ENCODE measurements at regions not wholly inside any gene's neighbourhood (a gene's known extent, or its start where the extent isn't known, plus 50 kb on each side); places are given as distances from the start of the nearest gene placed in this dataset.

DNA sequence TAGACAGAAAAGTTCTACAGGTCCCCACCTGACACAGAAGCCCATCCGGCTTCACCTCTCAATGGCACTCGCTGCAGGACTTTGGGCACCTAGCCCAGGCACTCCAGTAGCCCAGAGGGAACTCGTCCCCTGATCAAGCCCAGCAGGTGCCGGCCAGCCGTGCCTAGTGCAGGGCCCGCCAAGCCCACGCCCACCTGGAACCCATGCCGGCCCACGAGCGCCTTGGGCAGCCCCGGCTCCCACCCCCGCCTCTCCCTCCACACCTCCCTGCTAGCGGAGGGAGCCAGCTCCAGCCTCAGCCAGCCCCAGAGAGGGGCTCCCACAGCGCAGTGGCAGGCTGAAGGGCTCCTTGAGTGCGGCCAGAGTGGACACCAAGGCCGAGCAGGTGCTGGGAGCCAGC is 268.8 kb downstream of the SLITRK1 start (continued):
- TF ChIP-seq, protein P1, sequence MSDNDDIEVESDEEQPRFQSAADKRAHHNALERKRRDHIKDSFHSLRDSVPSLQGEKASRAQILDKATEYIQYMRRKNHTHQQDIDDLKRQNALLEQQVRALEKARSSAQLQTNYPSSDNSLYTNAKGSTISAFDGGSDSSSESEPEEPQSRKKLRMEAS (IDR thresholded peaks at IDR 0.05) = no peak
- TF ChIP-seq EGR1 (IDR thresholded peaks at IDR 0.05; ENCODE audit: low read depth in 2 of 2) (no peak), FOXA2 (IDR thresholded peaks at IDR 0.05) (no peak), FOXA1 (IDR thresholded peaks at IDR 0.05) (no peak)
- TF ChIP-seq, protein P2, sequence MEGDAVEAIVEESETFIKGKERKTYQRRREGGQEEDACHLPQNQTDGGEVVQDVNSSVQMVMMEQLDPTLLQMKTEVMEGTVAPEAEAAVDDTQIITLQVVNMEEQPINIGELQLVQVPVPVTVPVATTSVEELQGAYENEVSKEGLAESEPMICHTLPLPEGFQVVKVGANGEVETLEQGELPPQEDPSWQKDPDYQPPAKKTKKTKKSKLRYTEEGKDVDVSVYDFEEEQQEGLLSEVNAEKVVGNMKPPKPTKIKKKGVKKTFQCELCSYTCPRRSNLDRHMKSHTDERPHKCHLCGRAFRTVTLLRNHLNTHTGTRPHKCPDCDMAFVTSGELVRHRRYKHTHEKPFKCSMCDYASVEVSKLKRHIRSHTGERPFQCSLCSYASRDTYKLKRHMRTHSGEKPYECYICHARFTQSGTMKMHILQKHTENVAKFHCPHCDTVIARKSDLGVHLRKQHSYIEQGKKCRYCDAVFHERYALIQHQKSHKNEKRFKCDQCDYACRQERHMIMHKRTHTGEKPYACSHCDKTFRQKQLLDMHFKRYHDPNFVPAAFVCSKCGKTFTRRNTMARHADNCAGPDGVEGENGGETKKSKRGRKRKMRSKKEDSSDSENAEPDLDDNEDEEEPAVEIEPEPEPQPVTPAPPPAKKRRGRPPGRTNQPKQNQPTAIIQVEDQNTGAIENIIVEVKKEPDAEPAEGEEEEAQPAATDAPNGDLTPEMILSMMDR (IDR thresholded peaks at IDR 0.05; ENCODE audit: low read depth, low read length, missing input control) = no peak

DNA sequence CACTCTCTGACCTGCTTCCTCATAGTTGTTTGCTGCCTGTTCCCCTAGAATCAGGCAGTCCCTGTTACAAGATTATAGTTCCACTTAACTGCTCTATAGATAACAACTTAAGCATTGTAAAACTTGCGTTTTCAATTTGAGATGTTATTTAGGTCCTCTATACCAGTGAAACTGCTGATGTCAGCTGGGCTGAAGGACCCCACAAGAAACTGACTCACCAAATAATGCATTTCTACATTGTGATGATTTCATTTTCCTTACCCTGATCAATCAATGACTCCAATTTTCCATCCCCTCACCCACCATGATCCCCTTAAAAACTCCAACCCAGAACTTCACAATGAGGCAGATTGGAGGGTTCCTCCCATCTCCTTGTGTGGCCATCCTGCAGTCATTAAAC is 280.7 kb downstream of the SLITRK1 start:
- Histone ChIP-seq H3K9me3 (ENCODE audit: control insufficient read depth in 4 of 4, low read length in 3 of 4) (no peaks in the 10 kb centered on the region), H3K4me1 (ENCODE audit: control insufficient read depth in 4 of 4, insufficient read depth in 4 of 4, low read length in 3 of 4) (no peaks in the 10 kb centered on the region), H3K27me3 (ENCODE audit: control insufficient read depth in 4 of 4, insufficient read depth in 4 of 4, low read length in 3 of 4) (no peaks in the 10 kb centered on the region), H3K9ac (ENCODE audit: low read depth in 1 of 2, low read length in 2 of 2) (no peak overlapping the region), H3K27ac (ENCODE audit: low read depth in 1 of 2, low read length in 2 of 2) (no peak overlapping the region), H3K36me3 (ENCODE audit: control insufficient read depth in 4 of 4, insufficient read depth in 3 of 4, low read depth in 1 of 4, low read length in 3 of 4) (no peaks in the 10 kb centered on the region), H3K4me3 (ENCODE audit: low read depth in 1 of 3, low read length in 3 of 3) (no peak overlapping the region)
- DNase-seq (ENCODE audit: low spot score) = no peak
- WGBS = 70% methylated on average over 1 of the region's 1 CpG
- TF ChIP-seq, protein P1 (IDR thresholded peaks at IDR 0.05) = no peak
- TF ChIP-seq, protein P3, sequence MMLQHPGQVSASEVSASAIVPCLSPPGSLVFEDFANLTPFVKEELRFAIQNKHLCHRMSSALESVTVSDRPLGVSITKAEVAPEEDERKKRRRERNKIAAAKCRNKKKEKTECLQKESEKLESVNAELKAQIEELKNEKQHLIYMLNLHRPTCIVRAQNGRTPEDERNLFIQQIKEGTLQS (IDR thresholded peaks at IDR 0.05) = no peak
- TF ChIP-seq RXRA (IDR thresholded peaks at IDR 0.05) = no peak
- no peak for TF ChIP-seq FOXA2 (IDR thresholded peaks at IDR 0.05)
- TF ChIP-seq, protein P4, sequence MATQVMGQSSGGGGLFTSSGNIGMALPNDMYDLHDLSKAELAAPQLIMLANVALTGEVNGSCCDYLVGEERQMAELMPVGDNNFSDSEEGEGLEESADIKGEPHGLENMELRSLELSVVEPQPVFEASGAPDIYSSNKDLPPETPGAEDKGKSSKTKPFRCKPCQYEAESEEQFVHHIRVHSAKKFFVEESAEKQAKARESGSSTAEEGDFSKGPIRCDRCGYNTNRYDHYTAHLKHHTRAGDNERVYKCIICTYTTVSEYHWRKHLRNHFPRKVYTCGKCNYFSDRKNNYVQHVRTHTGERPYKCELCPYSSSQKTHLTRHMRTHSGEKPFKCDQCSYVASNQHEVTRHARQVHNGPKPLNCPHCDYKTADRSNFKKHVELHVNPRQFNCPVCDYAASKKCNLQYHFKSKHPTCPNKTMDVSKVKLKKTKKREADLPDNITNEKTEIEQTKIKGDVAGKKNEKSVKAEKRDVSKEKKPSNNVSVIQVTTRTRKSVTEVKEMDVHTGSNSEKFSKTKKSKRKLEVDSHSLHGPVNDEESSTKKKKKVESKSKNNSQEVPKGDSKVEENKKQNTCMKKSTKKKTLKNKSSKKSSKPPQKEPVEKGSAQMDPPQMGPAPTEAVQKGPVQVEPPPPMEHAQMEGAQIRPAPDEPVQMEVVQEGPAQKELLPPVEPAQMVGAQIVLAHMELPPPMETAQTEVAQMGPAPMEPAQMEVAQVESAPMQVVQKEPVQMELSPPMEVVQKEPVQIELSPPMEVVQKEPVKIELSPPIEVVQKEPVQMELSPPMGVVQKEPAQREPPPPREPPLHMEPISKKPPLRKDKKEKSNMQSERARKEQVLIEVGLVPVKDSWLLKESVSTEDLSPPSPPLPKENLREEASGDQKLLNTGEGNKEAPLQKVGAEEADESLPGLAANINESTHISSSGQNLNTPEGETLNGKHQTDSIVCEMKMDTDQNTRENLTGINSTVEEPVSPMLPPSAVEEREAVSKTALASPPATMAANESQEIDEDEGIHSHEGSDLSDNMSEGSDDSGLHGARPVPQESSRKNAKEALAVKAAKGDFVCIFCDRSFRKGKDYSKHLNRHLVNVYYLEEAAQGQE (IDR thresholded peaks at IDR 0.05) = no peak
- no peak for TF ChIP-seq TAF1 (conservative IDR thresholded peaks at IDR 0.05)
- no peak for TF ChIP-seq HNF4A (conservative IDR thresholded peaks at IDR 0.05)
- TF ChIP-seq, protein P5, sequence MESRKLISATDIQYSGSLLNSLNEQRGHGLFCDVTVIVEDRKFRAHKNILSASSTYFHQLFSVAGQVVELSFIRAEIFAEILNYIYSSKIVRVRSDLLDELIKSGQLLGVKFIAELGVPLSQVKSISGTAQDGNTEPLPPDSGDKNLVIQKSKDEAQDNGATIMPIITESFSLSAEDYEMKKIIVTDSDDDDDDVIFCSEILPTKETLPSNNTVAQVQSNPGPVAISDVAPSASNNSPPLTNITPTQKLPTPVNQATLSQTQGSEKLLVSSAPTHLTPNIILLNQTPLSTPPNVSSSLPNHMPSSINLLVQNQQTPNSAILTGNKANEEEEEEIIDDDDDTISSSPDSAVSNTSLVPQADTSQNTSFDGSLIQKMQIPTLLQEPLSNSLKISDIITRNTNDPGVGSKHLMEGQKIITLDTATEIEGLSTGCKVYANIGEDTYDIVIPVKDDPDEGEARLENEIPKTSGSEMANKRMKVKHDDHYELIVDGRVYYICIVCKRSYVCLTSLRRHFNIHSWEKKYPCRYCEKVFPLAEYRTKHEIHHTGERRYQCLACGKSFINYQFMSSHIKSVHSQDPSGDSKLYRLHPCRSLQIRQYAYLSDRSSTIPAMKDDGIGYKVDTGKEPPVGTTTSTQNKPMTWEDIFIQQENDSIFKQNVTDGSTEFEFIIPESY (IDR thresholded peaks at IDR 0.05) = no peak
- TF ChIP-seq RAD21 (IDR thresholded peaks at IDR 0.05) = no peak
- TF ChIP-seq, protein P2 (IDR thresholded peaks at IDR 0.05; ENCODE audit: low read depth, low read length, missing input control) = no peak
- TF ChIP-seq YY1 (IDR thresholded peaks at IDR 0.05) = no peak
- no peak for TF ChIP-seq GABPA (IDR thresholded peaks at IDR 0.05 in 1 of 2, conservative IDR thresholded peaks at IDR 0.05 in 1 of 2)
- no peak for TF ChIP-seq FOXA1 (IDR thresholded peaks at IDR 0.05)
- no peak for TF ChIP-seq SP1 (IDR thresholded peaks at IDR 0.05)
- no peak for TF ChIP-seq EGR1 (IDR thresholded peaks at IDR 0.05; ENCODE audit: low read depth in 2 of 2)
- TF ChIP-seq JUND (IDR thresholded peaks at IDR 0.05) = no peak
- no peak for TF ChIP-seq NR2F2 (IDR thresholded peaks at IDR 0.05)
